ENCODE measurements at regions not wholly inside any gene's neighbourhood (a gene's known extent, or its start where the extent isn't known, plus 50 kb on each side); places are given as distances from the start of the nearest gene placed in this dataset.

DNA sequence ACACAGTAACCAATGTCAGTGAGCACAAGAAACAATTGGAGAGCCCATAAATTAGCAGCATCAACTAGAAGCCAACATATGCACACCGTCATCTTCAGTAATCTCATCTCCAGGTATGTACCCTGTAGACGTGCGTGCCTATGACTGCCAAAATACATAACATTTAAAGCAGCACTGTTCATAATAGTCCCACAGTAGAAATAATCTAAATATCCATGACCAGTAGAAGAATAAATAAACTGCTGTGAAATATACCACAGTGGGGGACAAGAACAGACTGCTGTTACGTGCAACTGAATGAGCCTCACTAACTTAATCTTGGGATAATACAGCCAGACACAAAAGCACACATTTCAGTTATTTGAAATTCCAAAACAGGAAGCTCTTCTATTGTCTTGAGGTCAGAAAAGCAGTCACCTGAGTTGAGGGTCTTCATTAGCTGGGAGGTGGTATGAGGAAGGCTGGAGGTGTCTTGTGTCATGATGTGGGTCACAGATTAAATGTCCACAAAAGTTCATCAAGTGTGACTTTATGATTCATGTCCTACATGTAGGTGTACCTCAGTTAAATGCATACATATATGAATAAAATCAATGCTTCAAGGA lies 454.2 kb upstream of the AKR1E2 start:
- TF ChIP-seq CTCF (IDR thresholded peaks at IDR 0.05) (no peak), SIN3A (IDR thresholded peaks at IDR 0.05; ENCODE audit: borderline replicate concordance, insufficient read depth, low read depth, low read length) (no peak), POLR2AphosphoS5 (IDR thresholded peaks at IDR 0.05; ENCODE audit: low read depth, low read length) (no peak), TCF7L2 (IDR thresholded peaks at IDR 0.05; ENCODE audit: low read depth, low read length) (no peak)
- TF ChIP-seq, protein P1, sequence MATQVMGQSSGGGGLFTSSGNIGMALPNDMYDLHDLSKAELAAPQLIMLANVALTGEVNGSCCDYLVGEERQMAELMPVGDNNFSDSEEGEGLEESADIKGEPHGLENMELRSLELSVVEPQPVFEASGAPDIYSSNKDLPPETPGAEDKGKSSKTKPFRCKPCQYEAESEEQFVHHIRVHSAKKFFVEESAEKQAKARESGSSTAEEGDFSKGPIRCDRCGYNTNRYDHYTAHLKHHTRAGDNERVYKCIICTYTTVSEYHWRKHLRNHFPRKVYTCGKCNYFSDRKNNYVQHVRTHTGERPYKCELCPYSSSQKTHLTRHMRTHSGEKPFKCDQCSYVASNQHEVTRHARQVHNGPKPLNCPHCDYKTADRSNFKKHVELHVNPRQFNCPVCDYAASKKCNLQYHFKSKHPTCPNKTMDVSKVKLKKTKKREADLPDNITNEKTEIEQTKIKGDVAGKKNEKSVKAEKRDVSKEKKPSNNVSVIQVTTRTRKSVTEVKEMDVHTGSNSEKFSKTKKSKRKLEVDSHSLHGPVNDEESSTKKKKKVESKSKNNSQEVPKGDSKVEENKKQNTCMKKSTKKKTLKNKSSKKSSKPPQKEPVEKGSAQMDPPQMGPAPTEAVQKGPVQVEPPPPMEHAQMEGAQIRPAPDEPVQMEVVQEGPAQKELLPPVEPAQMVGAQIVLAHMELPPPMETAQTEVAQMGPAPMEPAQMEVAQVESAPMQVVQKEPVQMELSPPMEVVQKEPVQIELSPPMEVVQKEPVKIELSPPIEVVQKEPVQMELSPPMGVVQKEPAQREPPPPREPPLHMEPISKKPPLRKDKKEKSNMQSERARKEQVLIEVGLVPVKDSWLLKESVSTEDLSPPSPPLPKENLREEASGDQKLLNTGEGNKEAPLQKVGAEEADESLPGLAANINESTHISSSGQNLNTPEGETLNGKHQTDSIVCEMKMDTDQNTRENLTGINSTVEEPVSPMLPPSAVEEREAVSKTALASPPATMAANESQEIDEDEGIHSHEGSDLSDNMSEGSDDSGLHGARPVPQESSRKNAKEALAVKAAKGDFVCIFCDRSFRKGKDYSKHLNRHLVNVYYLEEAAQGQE (IDR thresholded peaks at IDR 0.05; ENCODE audit: insufficient read depth in 1 of 2, low read depth in 2 of 2, low read length in 1 of 2) = no peak

Data from Panc1 (cell line).